Trophoblast cell (in vitro differentiated cells and primary cell): ENCODE measurements at regions not wholly inside any gene's neighbourhood (a gene's known extent, or its start where the extent isn't known, plus 50 kb on each side); places are given as distances from the start of the nearest gene placed in this dataset.

Source experiments
- DNase-seq, 2 donors: peaks; one replicate each; pipeline ENCODE4 v3.0.0-alpha.2; 2016
- H2AFZ ChIP-seq: 2 replicates; pipeline ENCODE4 v1.6.1; 2013; ENCODE audit warnings: low read length, moderate library complexity, mild to moderate bottlenecking; ENCODE audit not compliant: insufficient read depth, poor library complexity
- H2AK5ac ChIP-seq: 2 replicates; pipeline ENCODE4 v1.6.1; 2013; ENCODE audit warnings: mild to moderate bottlenecking, low read length
- H2BK120ac ChIP-seq: 2 replicates; pipeline ENCODE4 v1.6.1; 2013; ENCODE audit warnings: low read length, mild to moderate bottlenecking, moderate library complexity; ENCODE audit not compliant: insufficient read depth, poor library complexity
- H2BK12ac ChIP-seq: 2 replicates; pipeline ENCODE4 v1.6.1; 2013; ENCODE audit warnings: mild to moderate bottlenecking, low read length, moderate library complexity
- H2BK5ac ChIP-seq: 2 replicates; pipeline ENCODE4 v1.6.1; 2013; ENCODE audit warnings: low read length, low read depth, moderate library complexity, mild to moderate bottlenecking; ENCODE audit not compliant: poor library complexity
- H3K14ac ChIP-seq: 2 replicates; pipeline ENCODE4 v1.6.1; 2013; ENCODE audit warnings: mild to moderate bottlenecking, low read length
- H3K18ac ChIP-seq: 2 replicates; pipeline ENCODE4 v1.6.1; 2013; ENCODE audit warnings: mild to moderate bottlenecking, low read length
- H3K23ac ChIP-seq: 2 replicates; pipeline ENCODE4 v1.6.1; 2013; ENCODE audit warnings: low read length
- H3K27ac ChIP-seq: 2 replicates; pipeline ENCODE4 v1.5.1; 2013; ENCODE audit warnings: low read depth, mild to moderate bottlenecking, inconsistent platforms, low read length, moderate library complexity
- H3K27me3 ChIP-seq: 2 replicates; pipeline ENCODE4 v1.6.1; 2013; ENCODE audit warnings: inconsistent platforms, mild to moderate bottlenecking, low read length, moderate library complexity; ENCODE audit not compliant: insufficient read depth
- H3K36me3 ChIP-seq, 2 experiments: 1 replicate in 1 of 2; 2 replicates in 1 of 2; pipeline ENCODE4 v1.6.1; 2013; ENCODE audit warnings: low read length in 2 of 2, mild to moderate bottlenecking in 2 of 2, moderate library complexity in 1 of 2; ENCODE audit not compliant: insufficient read depth in 2 of 2, control insufficient read depth in 1 of 2
- H3K4ac ChIP-seq: 2 replicates; pipeline ENCODE4 v1.6.1; 2013; ENCODE audit warnings: low read depth, mild to moderate bottlenecking, low read length, moderate library complexity
- H3K4me1 ChIP-seq, 2 experiments: 1 replicate in 1 of 2; 2 replicates in 1 of 2; pipeline ENCODE4 v1.6.1; 2013; ENCODE audit warnings: low read length in 2 of 2, mild to moderate bottlenecking in 2 of 2, moderate library complexity in 1 of 2; ENCODE audit not compliant: insufficient read depth in 2 of 2, control insufficient read depth in 1 of 2
- H3K4me2 ChIP-seq: 2 replicates; pipeline ENCODE4 v1.6.1; 2013; ENCODE audit warnings: inconsistent platforms, mild to moderate bottlenecking, low read length, moderate library complexity
- H3K4me3 ChIP-seq: 2 replicates; pipeline ENCODE4 v1.5.1; 2013; ENCODE audit warnings: mild to moderate bottlenecking, low read depth, low read length, inconsistent platforms
- H3K79me1 ChIP-seq: one replicate; pipeline ENCODE4 v1.6.1; 2013; ENCODE audit warnings: low read length
- H3K79me2 ChIP-seq: 2 replicates; pipeline ENCODE4 v1.6.1; 2013; ENCODE audit warnings: low read length, mild to moderate bottlenecking; ENCODE audit not compliant: control insufficient read depth, insufficient read depth, poor library complexity
- H3K9ac ChIP-seq: 2 replicates; pipeline ENCODE4 v1.6.1; 2013; ENCODE audit warnings: mild to moderate bottlenecking, low read length
- H3K9me3 ChIP-seq: 2 replicates; pipeline ENCODE4 v1.6.1; 2013; ENCODE audit warnings: low read depth, mild to moderate bottlenecking, control low read depth, inconsistent platforms, low read length; ENCODE audit not compliant: insufficient read depth
- H4K12ac ChIP-seq: 2 replicates; pipeline ENCODE4 v1.6.1; 2013; ENCODE audit warnings: low read depth, mild to moderate bottlenecking, low read length, moderate library complexity
- H4K8ac ChIP-seq: 2 replicates; pipeline ENCODE4 v1.6.1; 2013; ENCODE audit warnings: low read depth, mild to moderate bottlenecking, low read length, moderate library complexity
- H4K91ac ChIP-seq: one replicate; pipeline ENCODE4 v1.6.1; 2013; ENCODE audit warnings: low read depth, mild to moderate bottlenecking, low read length, moderate library complexity
- WGBS: extraction: QIAGEN DNeasy Blood & Tissue Kit; methylation state at CpG from one replicate; pipeline ENCODE4 v1.1.7; 2013; ENCODE audit warnings: missing lambda C conversion rate; ENCODE audit not compliant: insufficient read length, insufficient coverage; ENCODE audit errors: extremely low coverage; 5-methylcytosine and 5-hydroxymethylcytosine counted together

- Histone ChIP-seq H3K27me3 (no peaks in the 10 kb centered on the region), H2BK120ac (no peak overlapping the region), H3K27ac (no peak overlapping the region), H4K91ac (no peak overlapping the region), H4K12ac (no peak overlapping the region), H3K36me3 (no peaks in the 10 kb centered on the region), H3K18ac (no peak overlapping the region), H3K4me3 (no peak overlapping the region), H3K79me2 (no peaks in the 10 kb centered on the region), H3K14ac (no peak overlapping the region), H4K8ac (no peak overlapping the region), H2BK12ac (no peak overlapping the region), H3K4me2 (no peak overlapping the region), H3K4ac (no peak overlapping the region), H2AK5ac (no peak overlapping the region), H3K4me1 (no peaks in the 10 kb centered on the region), H3K23ac (no peak overlapping the region), H3K79me1 (no peaks in the 10 kb centered on the region), H3K9me3 (no peaks in the 10 kb centered on the region), H2BK5ac (no peak overlapping the region), H2AFZ (no peak overlapping the region), H3K9ac (no peak overlapping the region)
- no peak for DNase-seq
- no CpG with 5 or more reads among the region's 8 CpGs for WGBS
These were observed 133.3 kb upstream of the MGMT start for GRCh38 chr10:129333706-129334105.

GRCh38 chr10:129334266-129334665 lies 132.8 kb upstream of the MGMT start:
- no peak overlapping the region for H4K8ac ChIP-seq
- H3K18ac ChIP-seq, result no peak overlapping the region
- no peak overlapping the region for H2AK5ac ChIP-seq
- no peak overlapping the region for H3K14ac ChIP-seq
- no peaks in the 10 kb centered on the region for H3K4me1 ChIP-seq
- no peaks in the 10 kb centered on the region for H3K79me2 ChIP-seq
- WGBS, result no CpG with 5 or more reads among the region's 16 CpGs
- DNase-seq, result no peak
- no peak overlapping the region for H3K27ac ChIP-seq
- H4K91ac ChIP-seq, result no peak overlapping the region
- no peaks in the 10 kb centered on the region for H3K9me3 ChIP-seq
- peak overlapping the region; percentile 17 for H2AFZ ChIP-seq
- no peak overlapping the region for H3K9ac ChIP-seq
- H3K27me3 ChIP-seq, result no peaks in the 10 kb centered on the region
- H3K79me1 ChIP-seq, result no peaks in the 10 kb centered on the region
- H3K36me3 ChIP-seq, result no peaks in the 10 kb centered on the region
- H2BK12ac ChIP-seq, result no peak overlapping the region
- no peak overlapping the region for H2BK5ac ChIP-seq
- no peak overlapping the region for H4K12ac ChIP-seq
- no peak overlapping the region for H2BK120ac ChIP-seq
- H3K4me2 ChIP-seq, result no peak overlapping the region
- H3K4me3 ChIP-seq, result no peak overlapping the region
- H3K23ac ChIP-seq, result no peak overlapping the region
- H3K4ac ChIP-seq, result no peak overlapping the region

- H3K9ac ChIP-seq, result no peak overlapping the region
- H2BK5ac ChIP-seq, result no peak overlapping the region
- H3K4me2 ChIP-seq, result no peak overlapping the region
- no peak overlapping the region for H3K27ac ChIP-seq
- no peaks in the 10 kb centered on the region for H3K27me3 ChIP-seq
- H3K9me3 ChIP-seq, result no peaks in the 10 kb centered on the region
- H3K23ac ChIP-seq, result no peak overlapping the region
- no peak overlapping the region for H2AFZ ChIP-seq
- H3K36me3 ChIP-seq, result no peaks in the 10 kb centered on the region
- H3K14ac ChIP-seq, result no peak overlapping the region
- no peak overlapping the region for H2BK12ac ChIP-seq
- H3K18ac ChIP-seq, result no peak overlapping the region
- no peaks in the 10 kb centered on the region for H3K4me1 ChIP-seq
- no peak overlapping the region for H4K8ac ChIP-seq
- no peak for DNase-seq
- H3K4me3 ChIP-seq, result no peak overlapping the region
- H3K79me2 ChIP-seq, result no peaks in the 10 kb centered on the region
- no peak overlapping the region for H2AK5ac ChIP-seq
- no peak overlapping the region for H4K12ac ChIP-seq
- H2BK120ac ChIP-seq, result no peak overlapping the region
- H3K79me1 ChIP-seq, result no peaks in the 10 kb centered on the region
- no peak overlapping the region for H4K91ac ChIP-seq
- H3K4ac ChIP-seq, result no peak overlapping the region
- no CpG with 5 or more reads among the region's 4 CpGs for WGBS
These were observed 131.6 kb upstream of the MGMT start for GRCh38 chr10:129335396-129335795.

GRCh38 chr10:129335942-129336341 lies 131.1 kb upstream of the MGMT start:
- H3K9ac ChIP-seq, result no peak overlapping the region
- H3K4ac ChIP-seq, result no peak overlapping the region

More at GRCh38 chr10:129335942-129336341, 131.1 kb upstream of the MGMT start:
- H2BK120ac ChIP-seq, result no peak overlapping the region
- H2BK5ac ChIP-seq, result no peak overlapping the region
- H3K4me2 ChIP-seq, result no peak overlapping the region
- H3K4me1 ChIP-seq, result no peaks in the 10 kb centered on the region
- no peaks in the 10 kb centered on the region for H3K79me2 ChIP-seq
- H3K36me3 ChIP-seq, result no peaks in the 10 kb centered on the region
- H3K27me3 ChIP-seq, result no peaks in the 10 kb centered on the region
- no peak overlapping the region for H3K23ac ChIP-seq
- H3K4me3 ChIP-seq, result no peak overlapping the region
- no peak overlapping the region for H2AK5ac ChIP-seq
- H4K91ac ChIP-seq, result no peak overlapping the region
- DNase-seq, result no peak
- no peak overlapping the region for H2AFZ ChIP-seq
- no peak overlapping the region for H2BK12ac ChIP-seq
- H3K27ac ChIP-seq, result no peak overlapping the region
- H3K79me1 ChIP-seq, result no peaks in the 10 kb centered on the region
- H3K14ac ChIP-seq, result no peak overlapping the region
- WGBS, result no CpG with 5 or more reads among the region's 5 CpGs
- H3K9me3 ChIP-seq, result no peaks in the 10 kb centered on the region
- no peak overlapping the region for H3K18ac ChIP-seq
- H4K12ac ChIP-seq, result no peak overlapping the region
- H4K8ac ChIP-seq, result no peak overlapping the region
